ENCODE measurements at regions not wholly inside any gene's neighbourhood (a gene's known extent, or its start where the extent isn't known, plus 50 kb on each side); places are given as distances from the start of the nearest gene placed in this dataset.

DNA sequence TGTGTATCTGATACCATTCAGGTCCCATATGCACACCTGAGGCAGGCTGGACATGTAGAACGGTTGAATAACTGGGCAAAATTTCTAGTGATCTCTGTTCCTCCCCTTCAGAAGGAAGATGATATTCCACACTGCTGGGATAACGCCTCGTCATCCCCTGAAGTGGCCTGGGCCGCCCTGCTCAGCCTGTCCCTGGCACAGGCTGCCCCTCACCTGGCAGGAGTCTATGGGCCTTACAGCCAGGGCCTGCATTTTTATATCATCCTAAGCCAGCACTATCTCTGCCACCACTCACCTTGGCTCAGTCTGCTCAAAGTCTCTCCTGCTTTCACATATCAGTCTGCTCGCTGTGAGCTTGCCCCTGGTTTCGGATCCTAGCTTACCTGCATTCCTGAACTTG lies 209.2 kb downstream of the CSNK2A3 start:
- no peaks in the 10 kb centered on the region for H3K27me3 ChIP-seq (ENCODE audit: control insufficient read depth in 2 of 2, insufficient read depth in 2 of 2, low read length in 2 of 2)
- TF ChIP-seq GATA2 (IDR thresholded peaks at IDR 0.05; ENCODE audit: insufficient read depth, insufficient read length, low read depth, low read length) (no peak), EZH2 (IDR thresholded peaks at IDR 0.05; ENCODE audit: borderline replicate concordance, low read depth, low read length, severe bottlenecking) (no peak), FOS (IDR thresholded peaks at IDR 0.05; ENCODE audit: borderline replicate concordance, insufficient read depth, low read length) (no peak), MYC (IDR thresholded peaks at IDR 0.05; ENCODE audit: low read depth, low read length) (no peak), POLR2AphosphoS5 (IDR thresholded peaks at IDR 0.05; ENCODE audit: insufficient read depth, low read depth, low read length) (no peak), POLR2A (IDR thresholded peaks at IDR 0.05; ENCODE audit: low read depth, low read length) (no peak), JUN (IDR thresholded peaks at IDR 0.05; ENCODE audit: borderline replicate concordance, insufficient read depth, insufficient read length, low read depth) (no peak)
- TF ChIP-seq, protein P1, sequence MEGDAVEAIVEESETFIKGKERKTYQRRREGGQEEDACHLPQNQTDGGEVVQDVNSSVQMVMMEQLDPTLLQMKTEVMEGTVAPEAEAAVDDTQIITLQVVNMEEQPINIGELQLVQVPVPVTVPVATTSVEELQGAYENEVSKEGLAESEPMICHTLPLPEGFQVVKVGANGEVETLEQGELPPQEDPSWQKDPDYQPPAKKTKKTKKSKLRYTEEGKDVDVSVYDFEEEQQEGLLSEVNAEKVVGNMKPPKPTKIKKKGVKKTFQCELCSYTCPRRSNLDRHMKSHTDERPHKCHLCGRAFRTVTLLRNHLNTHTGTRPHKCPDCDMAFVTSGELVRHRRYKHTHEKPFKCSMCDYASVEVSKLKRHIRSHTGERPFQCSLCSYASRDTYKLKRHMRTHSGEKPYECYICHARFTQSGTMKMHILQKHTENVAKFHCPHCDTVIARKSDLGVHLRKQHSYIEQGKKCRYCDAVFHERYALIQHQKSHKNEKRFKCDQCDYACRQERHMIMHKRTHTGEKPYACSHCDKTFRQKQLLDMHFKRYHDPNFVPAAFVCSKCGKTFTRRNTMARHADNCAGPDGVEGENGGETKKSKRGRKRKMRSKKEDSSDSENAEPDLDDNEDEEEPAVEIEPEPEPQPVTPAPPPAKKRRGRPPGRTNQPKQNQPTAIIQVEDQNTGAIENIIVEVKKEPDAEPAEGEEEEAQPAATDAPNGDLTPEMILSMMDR (IDR thresholded peaks at IDR 0.05; ENCODE audit: extremely low read depth in 1 of 2, insufficient read depth in 1 of 2, low read depth in 1 of 2, low read length in 2 of 2): no peak
- TF ChIP-seq, protein P2, sequence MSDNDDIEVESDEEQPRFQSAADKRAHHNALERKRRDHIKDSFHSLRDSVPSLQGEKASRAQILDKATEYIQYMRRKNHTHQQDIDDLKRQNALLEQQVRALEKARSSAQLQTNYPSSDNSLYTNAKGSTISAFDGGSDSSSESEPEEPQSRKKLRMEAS (IDR thresholded peaks at IDR 0.05; ENCODE audit: insufficient read depth, insufficient read length): no peak
- H2AFZ ChIP-seq (ENCODE audit: low read depth, low read length): no peak overlapping the region
- no peaks in the 10 kb centered on the region for H3K4me1 ChIP-seq (ENCODE audit: control insufficient read depth, extremely low read depth, insufficient read depth, low read length)
- H3K4me2 ChIP-seq (ENCODE audit: insufficient read depth, low read length): no peak overlapping the region
- BruUV-seq (replicated peaks): no TSS peak
- H3K4me3 ChIP-seq (replicated peaks in 1 of 3; ENCODE audit: insufficient read depth in 1 of 3, low read depth in 1 of 3, low read length in 3 of 3): no peak overlapping the region
- no peak overlapping the region for H3K27ac ChIP-seq (ENCODE audit: insufficient read depth, low read depth, low read length)
- H3K79me2 ChIP-seq (ENCODE audit: control insufficient read depth, insufficient read depth, low read length): no peaks in the 10 kb centered on the region
- no peak for FAIRE-seq
- POLR2A ChIA-PET: no interaction called here
- dilution Hi-C loops (cut with MboI; ENCODE audit: extremely low pct_ligation_motif_present, low sequenced_read_pairs) (no loop called here), intact Hi-C loops (cut with micrococcal nuclease) (no loop called here)
- H3K9me3 ChIP-seq (replicated peaks; ENCODE audit: control insufficient read depth, insufficient read depth, low read length): no peaks in the 10 kb centered on the region
- CTCF ChIA-PET: no interaction called here
- H3K36me3 ChIP-seq (ENCODE audit: control insufficient read depth in 2 of 2, extremely low read depth in 1 of 2, insufficient read depth in 2 of 2, low read length in 2 of 2): no peaks in the 10 kb centered on the region
- no peaks in the 10 kb centered on the region for H3K9me1 ChIP-seq (replicated peaks; ENCODE audit: control insufficient read depth, extremely low read depth, insufficient read depth, low read length)
- no peaks in the 10 kb centered on the region for H4K20me1 ChIP-seq (replicated peaks; ENCODE audit: control insufficient read depth, extremely low read depth, insufficient read depth, low read length)
- no peak for DNase-seq (ENCODE audit: low read depth, low spot score)
- H3K9ac ChIP-seq (replicated peaks; ENCODE audit: extremely low read depth, insufficient read depth, low read length): no peak overlapping the region
